ENCODE measurements at regions not wholly inside any gene's neighbourhood (a gene's known extent, or its start where the extent isn't known, plus 50 kb on each side); places are given as distances from the start of the nearest gene placed in this dataset.

DNA sequence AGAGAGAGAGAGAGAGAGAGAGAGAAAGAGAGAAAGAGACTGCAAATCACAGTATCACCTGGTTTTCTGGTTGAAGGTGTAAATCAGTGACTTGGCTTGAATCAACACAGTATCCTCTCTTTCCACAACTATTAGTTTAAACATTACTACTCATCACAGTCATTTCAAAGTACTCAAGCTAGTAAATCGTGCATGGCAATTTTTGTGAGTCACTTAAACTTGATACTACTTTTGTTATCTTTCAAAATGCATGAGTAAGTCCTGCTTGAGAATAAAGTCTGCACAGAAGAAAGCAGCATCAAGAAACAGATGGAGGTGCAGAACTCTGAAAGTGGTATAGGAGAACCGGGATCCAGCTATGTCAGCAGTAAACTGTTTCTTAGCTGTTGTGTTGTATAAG is 535.4 kb downstream of the CDH8 start:
- TF ChIP-seq POLR2AphosphoS5 (IDR thresholded peaks at IDR 0.05), result no peak
- TF ChIP-seq, protein P1, sequence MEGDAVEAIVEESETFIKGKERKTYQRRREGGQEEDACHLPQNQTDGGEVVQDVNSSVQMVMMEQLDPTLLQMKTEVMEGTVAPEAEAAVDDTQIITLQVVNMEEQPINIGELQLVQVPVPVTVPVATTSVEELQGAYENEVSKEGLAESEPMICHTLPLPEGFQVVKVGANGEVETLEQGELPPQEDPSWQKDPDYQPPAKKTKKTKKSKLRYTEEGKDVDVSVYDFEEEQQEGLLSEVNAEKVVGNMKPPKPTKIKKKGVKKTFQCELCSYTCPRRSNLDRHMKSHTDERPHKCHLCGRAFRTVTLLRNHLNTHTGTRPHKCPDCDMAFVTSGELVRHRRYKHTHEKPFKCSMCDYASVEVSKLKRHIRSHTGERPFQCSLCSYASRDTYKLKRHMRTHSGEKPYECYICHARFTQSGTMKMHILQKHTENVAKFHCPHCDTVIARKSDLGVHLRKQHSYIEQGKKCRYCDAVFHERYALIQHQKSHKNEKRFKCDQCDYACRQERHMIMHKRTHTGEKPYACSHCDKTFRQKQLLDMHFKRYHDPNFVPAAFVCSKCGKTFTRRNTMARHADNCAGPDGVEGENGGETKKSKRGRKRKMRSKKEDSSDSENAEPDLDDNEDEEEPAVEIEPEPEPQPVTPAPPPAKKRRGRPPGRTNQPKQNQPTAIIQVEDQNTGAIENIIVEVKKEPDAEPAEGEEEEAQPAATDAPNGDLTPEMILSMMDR (IDR thresholded peaks at IDR 0.05), result no peak
